HG03039 (cell line): ENCODE measurements at regions not wholly inside any gene's neighbourhood (a gene's known extent, or its start where the extent isn't known, plus 50 kb on each side); places are given as distances from the start of the nearest gene placed in this dataset.

Experiments
- ATAC-seq: cut with Tn5 transposase; IDR thresholded peaks from one replicate; pipeline ENCODE4 v1.9.1; 2021; ENCODE audit warnings: mild to moderate bottlenecking, moderate library complexity; ENCODE audit not compliant: unreplicated experiment

DNA sequence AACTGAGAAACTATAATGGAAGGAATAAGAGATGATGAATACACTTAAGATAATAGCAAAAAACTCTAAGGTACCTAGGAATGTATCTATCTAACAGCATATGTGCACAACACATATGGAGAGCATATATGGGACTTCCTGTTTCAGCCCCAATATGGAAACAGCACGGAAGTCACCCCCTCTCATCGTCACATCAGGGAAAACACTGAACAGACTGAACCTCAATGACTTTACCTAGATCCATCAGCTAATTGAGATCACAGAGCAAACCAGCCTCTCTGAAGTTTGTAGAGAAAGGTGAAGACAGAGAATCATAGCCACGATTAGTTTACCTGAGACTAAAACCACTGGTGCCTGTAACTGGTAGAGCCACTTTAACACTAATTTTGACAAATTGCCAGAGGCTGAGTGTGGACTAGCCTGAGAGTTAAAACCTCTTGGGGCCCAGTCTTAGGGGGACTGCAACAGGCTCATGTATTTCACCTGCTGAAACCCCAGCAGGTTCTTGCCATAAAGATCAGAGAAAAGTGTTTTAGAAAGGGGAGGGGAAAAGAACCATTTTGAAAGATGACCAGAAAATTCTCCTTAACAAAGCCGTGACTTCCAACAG lies 722.6 kb downstream of the TBC1D22A start:
- ATAC-seq = no peak

GRCh38 chr22:47476231-47476630 lies 713.8 kb downstream of the TBC1D22A start:
- ATAC-seq = no peak

DNA sequence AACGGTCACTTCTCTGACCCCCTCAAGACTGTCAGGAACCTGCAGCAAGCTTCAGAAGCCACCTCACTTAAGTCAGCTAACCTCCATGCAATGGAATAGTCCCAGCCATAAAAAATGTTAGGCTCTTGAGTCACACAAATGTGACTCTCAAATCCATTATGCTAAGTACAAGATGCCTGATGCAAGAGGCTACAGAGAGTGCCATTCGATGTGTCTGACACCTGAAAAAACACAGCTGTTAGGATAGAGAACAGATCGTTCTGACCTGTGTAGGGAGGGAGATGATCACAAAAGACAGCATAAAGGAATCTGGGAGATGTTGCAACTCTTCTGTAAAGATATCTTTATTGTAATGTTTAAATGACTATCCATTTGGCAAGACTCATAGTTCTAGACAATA lies 712.4 kb downstream of the TBC1D22A start:
- no peak for ATAC-seq

- no peak for ATAC-seq
Measured at GRCh38 chr22:47474464-47474863, 712.0 kb downstream of the TBC1D22A start.

DNA sequence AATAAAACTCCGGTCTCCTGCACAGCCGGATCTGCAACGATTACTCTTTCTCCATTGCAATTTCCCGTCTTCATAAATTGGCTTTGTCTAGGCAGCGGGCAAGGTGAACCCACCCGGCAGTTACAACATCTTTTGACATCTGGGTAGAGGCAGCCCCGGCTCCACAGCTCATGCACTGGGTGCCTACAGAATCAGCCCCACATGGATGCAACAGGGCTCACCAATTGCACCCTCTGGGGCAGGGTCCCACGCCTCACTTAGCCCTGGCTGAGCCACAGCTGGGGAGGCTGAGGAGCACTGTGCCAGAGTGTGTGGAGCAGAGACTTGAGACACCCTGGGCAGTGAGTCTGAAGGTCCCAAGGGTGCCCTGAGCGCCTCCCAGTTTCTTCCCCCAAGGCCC lies 710.2 kb downstream of the TBC1D22A start:
- ATAC-seq = no peak

DNA sequence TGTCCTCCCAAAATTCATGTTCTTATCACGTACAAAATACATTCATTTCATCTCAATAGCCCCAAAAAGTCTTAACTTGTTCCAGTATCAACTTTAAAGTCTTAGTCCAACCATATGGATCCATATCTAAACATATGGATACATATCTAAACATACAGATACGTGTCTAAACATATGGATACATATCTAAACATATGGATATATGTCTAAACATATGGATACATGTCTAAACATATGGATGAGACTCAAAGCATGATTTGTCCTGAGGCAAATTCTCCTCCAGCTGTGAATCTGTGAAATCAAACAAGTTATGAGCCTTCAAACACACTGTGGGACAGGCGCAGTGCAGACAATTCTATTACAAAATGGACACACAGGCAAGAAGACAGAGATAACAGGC lies 709.0 kb downstream of the TBC1D22A start:
- no peak for ATAC-seq

DNA sequence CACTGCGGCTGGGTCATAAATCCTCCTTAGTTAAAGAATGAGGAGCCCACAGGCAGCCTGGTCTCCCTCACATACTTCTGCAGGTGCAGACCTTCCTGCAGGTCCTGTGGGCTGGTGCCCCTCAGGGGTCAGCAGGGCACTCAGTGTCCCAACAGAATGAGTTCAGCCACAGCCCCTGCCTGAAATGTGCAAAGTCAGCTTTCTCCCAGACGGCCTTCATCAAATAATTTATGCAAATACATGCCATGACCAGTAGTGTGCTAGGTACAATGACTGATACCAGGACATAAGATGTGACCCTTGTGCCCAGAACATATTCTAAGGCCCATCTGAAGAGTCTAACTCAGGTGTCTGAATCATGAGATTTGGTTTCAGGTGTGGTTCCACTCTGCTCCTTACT lies 703.4 kb downstream of the TBC1D22A start:
- no peak for ATAC-seq

- no peak for ATAC-seq
Measured at GRCh38 chr22:47465222-47465621, 702.8 kb downstream of the TBC1D22A start.

DNA sequence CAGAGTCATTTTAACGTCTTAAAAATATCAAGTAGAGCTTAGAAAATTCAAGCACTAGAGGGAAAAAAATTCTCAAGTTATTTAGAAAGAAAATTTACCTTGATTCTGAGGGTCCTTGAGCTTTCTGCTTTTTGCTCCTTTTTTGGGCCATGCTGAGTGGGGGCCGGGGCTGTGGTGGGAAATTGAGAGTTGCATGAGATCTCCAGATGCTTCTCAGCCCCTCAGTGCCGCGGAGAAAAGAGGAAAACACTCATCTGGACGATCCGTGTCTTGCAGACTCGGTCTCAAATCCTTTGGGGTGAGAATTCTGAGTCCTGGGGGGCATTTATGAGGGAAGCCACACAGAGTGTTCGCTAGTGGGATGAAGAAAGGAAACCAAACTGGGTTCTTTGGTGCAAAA lies 700.8 kb downstream of the TBC1D22A start:
- ATAC-seq = no peak

GRCh38 chr22:47460861-47461260 lies 698.4 kb downstream of the TBC1D22A start:
- no peak for ATAC-seq

DNA sequence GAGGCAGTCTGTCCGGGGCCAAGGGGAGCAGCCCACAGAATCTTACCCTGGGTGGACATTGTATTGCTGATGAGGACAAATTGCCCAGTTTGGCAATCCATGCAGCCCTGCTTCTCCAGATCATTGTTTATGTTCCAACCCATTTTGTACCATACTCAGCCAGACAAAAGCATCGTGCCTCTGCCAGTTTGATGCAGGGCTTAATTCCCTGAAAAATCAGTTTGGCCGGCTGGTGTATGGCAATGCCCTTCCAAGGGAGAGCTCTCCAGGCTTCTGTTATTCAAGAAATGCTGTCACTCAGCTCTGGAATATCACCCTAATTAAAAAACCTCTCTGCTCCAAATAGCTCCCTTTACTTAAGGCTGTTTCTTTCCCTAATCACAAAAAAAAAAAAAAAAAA lies 697.7 kb downstream of the TBC1D22A start:
- no peak for ATAC-seq

DNA sequence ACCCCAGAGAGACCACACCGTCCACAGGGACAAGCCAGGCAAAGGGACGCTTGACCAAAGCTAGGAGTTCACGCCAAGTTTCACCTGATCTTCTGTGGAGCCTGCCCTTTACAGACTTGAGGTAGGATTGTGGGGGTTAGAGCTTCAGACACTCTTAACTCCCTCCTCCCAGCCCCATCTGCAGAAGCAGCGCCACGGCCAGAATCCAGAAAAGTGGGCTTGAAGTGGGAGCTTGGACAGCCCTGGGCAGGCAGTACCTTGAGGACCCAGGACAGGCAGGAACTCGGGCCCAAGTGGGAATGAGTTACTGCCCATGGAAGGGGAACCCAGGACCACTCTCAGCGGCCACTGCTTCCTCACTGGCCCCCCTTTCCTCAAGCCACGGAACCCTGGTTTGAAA lies 695.9 kb downstream of the TBC1D22A start:
- ATAC-seq = no peak

- ATAC-seq = no peak
Measured at GRCh38 chr22:47457509-47458300, 695.3 kb downstream of the TBC1D22A start.

- ATAC-seq = no peak
Measured at GRCh38 chr22:47457021-47457420, 694.6 kb downstream of the TBC1D22A start.

DNA sequence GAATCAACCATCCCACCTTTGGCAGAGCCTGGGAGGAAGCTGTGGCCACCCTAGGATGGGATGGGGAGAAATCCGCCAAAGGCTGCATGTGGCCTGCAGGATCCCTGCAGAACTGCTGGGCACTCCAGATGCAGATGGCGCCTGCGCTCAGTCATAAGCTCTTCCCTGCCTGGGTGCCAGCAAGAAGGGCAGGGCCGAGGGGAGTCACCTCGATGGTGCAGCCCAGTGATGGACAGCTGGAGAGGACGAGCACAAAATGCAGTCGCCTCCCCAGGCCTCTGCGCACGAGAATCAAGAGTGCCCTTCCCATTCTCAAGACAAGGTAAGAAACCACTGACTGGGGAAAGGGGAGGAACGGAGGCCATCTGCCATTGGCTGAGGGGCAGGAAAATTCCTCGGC lies 693.6 kb downstream of the TBC1D22A start:
- ATAC-seq = no peak

GRCh38 chr22:47453049-47453448 lies 690.6 kb downstream of the TBC1D22A start:
- ATAC-seq = no peak

- no peak for ATAC-seq
Measured at GRCh38 chr22:47452184-47452583, 689.7 kb downstream of the TBC1D22A start.

DNA sequence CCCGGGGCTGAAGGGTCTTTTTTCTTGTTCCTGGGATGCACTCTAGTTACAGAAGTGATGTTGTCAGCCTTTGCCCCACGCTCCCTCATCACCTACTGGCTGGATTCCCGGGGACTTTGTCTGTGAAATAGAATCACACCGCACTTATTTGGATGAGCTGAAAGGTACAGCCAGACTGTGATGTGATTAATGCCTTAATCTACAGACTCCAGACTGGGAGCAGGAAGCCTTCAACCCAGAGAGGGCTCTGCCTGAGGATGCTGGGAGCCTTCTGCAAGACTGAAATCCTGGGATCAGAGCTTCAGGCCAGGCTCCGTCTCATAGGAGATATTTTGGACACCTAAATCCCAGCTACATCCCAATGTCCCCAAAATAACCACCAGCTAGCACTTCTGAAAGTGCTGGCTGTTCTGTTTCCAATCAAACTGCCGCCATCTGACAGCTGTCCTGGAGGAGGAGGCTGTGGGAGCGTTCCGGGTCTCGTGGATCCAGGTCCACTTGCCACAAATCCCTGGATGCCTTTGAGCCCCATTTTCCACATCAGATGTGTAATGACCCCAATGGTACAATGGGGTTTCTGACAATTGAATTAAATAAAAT lies 688.5 kb downstream of the TBC1D22A start:
- ATAC-seq = no peak

GRCh38 chr22:47449508-47450270 lies 687.2 kb downstream of the TBC1D22A start:
- ATAC-seq = no peak

- no peak for ATAC-seq
Measured at GRCh38 chr22:47448231-47449223, 686.1 kb downstream of the TBC1D22A start.
